GM23338 (cell line): ENCODE measurements at regions not wholly inside any gene's neighbourhood (a gene's known extent, or its start where the extent isn't known, plus 50 kb on each side); places are given as distances from the start of the nearest gene placed in this dataset.

Experiments used
- ATAC-seq: fragments of 200-7000 bp; cut with Tn5 transposase; 3 replicates; pipeline ENCODE4 v1.9.1; 2020
- DNase-seq: peaks from one replicate; pipeline ENCODE4 v3.0.0-alpha.2; 2015; ENCODE audit warnings: low spot score
- H2AFZ ChIP-seq: fragments of 200-600 bp; sonication (generic); 2 replicates; pipeline ENCODE4 v1.8.0; 2016; ENCODE audit warnings: antibody characterized with exemption, mild to moderate bottlenecking, moderate library complexity
- H3F3A ChIP-seq: fragments of 200-600 bp; sonication (generic); replicated peaks from 2 replicates; pipeline ENCODE4 v1.8.0; 2017; ENCODE audit warnings: antibody characterized with exemption, mixed run types, low read depth
- H3K27ac ChIP-seq: fragments of 200-600 bp; sonication (generic); 2 replicates; pipeline ENCODE4 v1.6.1; 2016; ENCODE audit warnings: low read depth
- H3K27me3 ChIP-seq: fragments of 200-600 bp; sonication (generic); 2 replicates; pipeline ENCODE4 v1.8.0; 2016; ENCODE audit warnings: mild to moderate bottlenecking, mixed run types, moderate library complexity; ENCODE audit not compliant: insufficient read depth
- H3K36me3 ChIP-seq: fragments of 200-600 bp; sonication (generic); 2 replicates; pipeline ENCODE4 v1.8.0; 2016; ENCODE audit warnings: mild to moderate bottlenecking; ENCODE audit not compliant: insufficient read depth
- H3K4me1 ChIP-seq: fragments of 200-600 bp; sonication (generic); 2 replicates; pipeline ENCODE4 v1.8.0; 2016; ENCODE audit warnings: mild to moderate bottlenecking, moderate library complexity; ENCODE audit not compliant: insufficient read depth
- H3K4me2 ChIP-seq: fragments of 200-600 bp; sonication (generic); 2 replicates; pipeline ENCODE4 v1.7.1; 2017; ENCODE audit warnings: mixed run types
- H3K4me3 ChIP-seq: fragments of 200-600 bp; sonication (generic); 2 replicates; pipeline ENCODE4 v1.6.1; 2016; ENCODE audit warnings: mixed run types
- H3K79me2 ChIP-seq: fragments of 200-600 bp; sonication (generic); replicated peaks from 2 replicates; pipeline ENCODE4 v1.8.0; 2017; ENCODE audit warnings: mild to moderate bottlenecking; ENCODE audit not compliant: insufficient read depth
- H3K9me2 ChIP-seq: fragments of 200-600 bp; sonication (generic); 2 replicates; pipeline ENCODE4 v1.8.0; 2017; ENCODE audit not compliant: insufficient read depth
- H4K20me1 ChIP-seq: fragments of 200-600 bp; sonication (generic); replicated peaks from 2 replicates; pipeline ENCODE4 v1.8.0; 2017; ENCODE audit warnings: mild to moderate bottlenecking; ENCODE audit not compliant: insufficient read depth
- H3K27ac Mint-ChIP-seq: 2 replicates; pipeline ENCODE4 v1.8.0; 2020; ENCODE audit warnings: inconsistent platforms, mild to moderate bottlenecking, moderate library complexity, mixed read lengths
- H3K27me3 Mint-ChIP-seq: 3 replicates; pipeline ENCODE4 v1.8.0; 2022; ENCODE audit warnings: low read depth, mild to moderate bottlenecking, moderate library complexity, mixed read lengths, inconsistent platforms; ENCODE audit not compliant: insufficient read depth, poor library complexity
- H3K36me3 Mint-ChIP-seq: 3 replicates; pipeline ENCODE4 v1.8.0; 2021; ENCODE audit warnings: low read depth, mild to moderate bottlenecking, inconsistent platforms, moderate library complexity, mixed read lengths
- H3K4me1 Mint-ChIP-seq: 3 replicates; pipeline ENCODE4 v1.8.0; 2020; ENCODE audit warnings: mild to moderate bottlenecking, inconsistent platforms, mixed read lengths
- H3K4me3 Mint-ChIP-seq: 3 replicates; pipeline ENCODE4 v1.8.0; 2021; ENCODE audit warnings: moderate library complexity, mild to moderate bottlenecking, inconsistent platforms, mixed read lengths
- H3K9me3 Mint-ChIP-seq: 3 replicates; pipeline ENCODE4 v1.8.0; 2020; ENCODE audit warnings: moderate library complexity, mild to moderate bottlenecking, inconsistent platforms, mixed read lengths
- CREB1 ChIP-seq: fragments of 250-450 bp; sonication (Bioruptor Pico); IDR thresholded peaks from 2 replicates; pipeline ENCODE4 v1.5.0; 2020; ENCODE audit warnings: low read depth, mild to moderate bottlenecking, moderate library complexity
- CTCF ChIP-seq, 2 experiments: fragments of 200-600 bp in 1 of 2; sonication (generic) in 1 of 2; conservative IDR thresholded peaks; 2 replicates each; pipeline versions ENCODE4 v1.5.1 to v1.6.1; 2016 to 2017; ENCODE audit warnings: antibody characterized with exemption in 2 of 2, low read depth in 2 of 2, mild to moderate bottlenecking in 2 of 2, moderate library complexity in 1 of 2
- EZH2 ChIP-seq: fragments of 200-600 bp; sonication (generic); IDR thresholded peaks from one replicate; pipeline ENCODE4 v1.8.0; 2017; ENCODE audit warnings: antibody characterized with exemption, mild to moderate bottlenecking, low read depth; ENCODE audit not compliant: unreplicated experiment
- EZH2phosphoT487 ChIP-seq: fragments of 200-600 bp; sonication (generic); IDR thresholded peaks from one replicate; pipeline ENCODE4 v1.8.1; 2018; ENCODE audit warnings: antibody characterized with exemption; ENCODE audit not compliant: unreplicated experiment
- JUNB ChIP-seq: IDR thresholded peaks from one replicate; pipeline ENCODE4 v1.6.1; 2016; ENCODE audit warnings: antibody characterized with exemption; ENCODE audit not compliant: unreplicated experiment
- POLR2AphosphoS5 ChIP-seq: IDR thresholded peaks from 2 replicates; pipeline ENCODE4 v1.6.1; 2016; ENCODE audit warnings: antibody characterized with exemption, low read depth
- STAT1 ChIP-seq: IDR thresholded peaks from one replicate; pipeline ENCODE4 v1.6.1; 2016; ENCODE audit warnings: antibody characterized with exemption; ENCODE audit not compliant: unreplicated experiment
- ZNF114 ChIP-seq: fragments of 250-450 bp; sonication (Bioruptor Pico); IDR thresholded peaks from 2 replicates; pipeline ENCODE4 v1.5.0; 2020; ENCODE audit warnings: mild to moderate bottlenecking, moderate library complexity
- TF ChIP-seq, protein P1 (sequence below): fragments of 250-450 bp; sonication (Bioruptor Pico); IDR thresholded peaks from 2 replicates; pipeline ENCODE4 v1.5.0; 2020; ENCODE audit warnings: mild to moderate bottlenecking, moderate library complexity

- DNase-seq: no peak
- Mint-ChIP-seq H3K36me3 (no peaks in the 10 kb centered on the region), H3K9me3 (peaks cover 4% of the 10 kb centered on the region; the same call in 2 of the 3 replicates), H3K27ac (no peak overlapping the region), H3K4me3 (no peak overlapping the region), H3K27me3 (no peaks in the 10 kb centered on the region), H3K4me1 (no peaks in the 10 kb centered on the region)
- no peak overlapping the region for H3K4me3 ChIP-seq
- 0 out of 2 replicates have a peak, but pooled peaks cover 3% of the 10 kb centered on the region for H3K9me2 ChIP-seq
- H3K79me2 ChIP-seq: no peaks in the 10 kb centered on the region
- H3K4me2 ChIP-seq: no peak overlapping the region
- TF ChIP-seq JUNB: no peak
- no peak for TF ChIP-seq CREB1 (CRISPR knock-in tag)
- TF ChIP-seq EZH2phosphoT487: no peak
- TF ChIP-seq CTCF (conservative IDR thresholded peaks at IDR 0.05; ENCODE audit: low read depth in 2 of 2): no peak
- no peak for TF ChIP-seq STAT1
- H3K36me3 ChIP-seq: no peaks in the 10 kb centered on the region; the same call in 1 of the 2 replicates
- no peak overlapping the region for H3K27ac ChIP-seq
- H3F3A ChIP-seq: no peaks in the 10 kb centered on the region
- no peaks in the 10 kb centered on the region for H3K27me3 ChIP-seq
- no peaks in the 10 kb centered on the region for H4K20me1 ChIP-seq
- H3K4me1 ChIP-seq: no peaks in the 10 kb centered on the region
- ATAC-seq: no peak
- no peak overlapping the region for H2AFZ ChIP-seq
These were observed 253.0 kb upstream of the SOX4 start for GRCh38 chr6:21340573-21340972.

- H3K79me2 ChIP-seq: no peaks in the 10 kb centered on the region
- DNase-seq (no peak), ATAC-seq (no peak)
- no peak overlapping the region for H3K27ac Mint-ChIP-seq
- no peaks in the 10 kb centered on the region for H3K27me3 Mint-ChIP-seq
- H3K4me1 ChIP-seq: no peaks in the 10 kb centered on the region
- H3K4me3 ChIP-seq: no peak overlapping the region
- no peak overlapping the region for H3K4me3 Mint-ChIP-seq
- no peak overlapping the region for H3K27ac ChIP-seq
- no peak overlapping the region for H3K4me2 ChIP-seq
- TF ChIP-seq JUNB (no peak), EZH2phosphoT487 (no peak), ZNF114 (no peak), EZH2 (no peak), POLR2AphosphoS5 (no peak), CTCF (conservative IDR thresholded peaks at IDR 0.05; ENCODE audit: low read depth in 2 of 2) (no peak)
- TF ChIP-seq, protein P1, sequence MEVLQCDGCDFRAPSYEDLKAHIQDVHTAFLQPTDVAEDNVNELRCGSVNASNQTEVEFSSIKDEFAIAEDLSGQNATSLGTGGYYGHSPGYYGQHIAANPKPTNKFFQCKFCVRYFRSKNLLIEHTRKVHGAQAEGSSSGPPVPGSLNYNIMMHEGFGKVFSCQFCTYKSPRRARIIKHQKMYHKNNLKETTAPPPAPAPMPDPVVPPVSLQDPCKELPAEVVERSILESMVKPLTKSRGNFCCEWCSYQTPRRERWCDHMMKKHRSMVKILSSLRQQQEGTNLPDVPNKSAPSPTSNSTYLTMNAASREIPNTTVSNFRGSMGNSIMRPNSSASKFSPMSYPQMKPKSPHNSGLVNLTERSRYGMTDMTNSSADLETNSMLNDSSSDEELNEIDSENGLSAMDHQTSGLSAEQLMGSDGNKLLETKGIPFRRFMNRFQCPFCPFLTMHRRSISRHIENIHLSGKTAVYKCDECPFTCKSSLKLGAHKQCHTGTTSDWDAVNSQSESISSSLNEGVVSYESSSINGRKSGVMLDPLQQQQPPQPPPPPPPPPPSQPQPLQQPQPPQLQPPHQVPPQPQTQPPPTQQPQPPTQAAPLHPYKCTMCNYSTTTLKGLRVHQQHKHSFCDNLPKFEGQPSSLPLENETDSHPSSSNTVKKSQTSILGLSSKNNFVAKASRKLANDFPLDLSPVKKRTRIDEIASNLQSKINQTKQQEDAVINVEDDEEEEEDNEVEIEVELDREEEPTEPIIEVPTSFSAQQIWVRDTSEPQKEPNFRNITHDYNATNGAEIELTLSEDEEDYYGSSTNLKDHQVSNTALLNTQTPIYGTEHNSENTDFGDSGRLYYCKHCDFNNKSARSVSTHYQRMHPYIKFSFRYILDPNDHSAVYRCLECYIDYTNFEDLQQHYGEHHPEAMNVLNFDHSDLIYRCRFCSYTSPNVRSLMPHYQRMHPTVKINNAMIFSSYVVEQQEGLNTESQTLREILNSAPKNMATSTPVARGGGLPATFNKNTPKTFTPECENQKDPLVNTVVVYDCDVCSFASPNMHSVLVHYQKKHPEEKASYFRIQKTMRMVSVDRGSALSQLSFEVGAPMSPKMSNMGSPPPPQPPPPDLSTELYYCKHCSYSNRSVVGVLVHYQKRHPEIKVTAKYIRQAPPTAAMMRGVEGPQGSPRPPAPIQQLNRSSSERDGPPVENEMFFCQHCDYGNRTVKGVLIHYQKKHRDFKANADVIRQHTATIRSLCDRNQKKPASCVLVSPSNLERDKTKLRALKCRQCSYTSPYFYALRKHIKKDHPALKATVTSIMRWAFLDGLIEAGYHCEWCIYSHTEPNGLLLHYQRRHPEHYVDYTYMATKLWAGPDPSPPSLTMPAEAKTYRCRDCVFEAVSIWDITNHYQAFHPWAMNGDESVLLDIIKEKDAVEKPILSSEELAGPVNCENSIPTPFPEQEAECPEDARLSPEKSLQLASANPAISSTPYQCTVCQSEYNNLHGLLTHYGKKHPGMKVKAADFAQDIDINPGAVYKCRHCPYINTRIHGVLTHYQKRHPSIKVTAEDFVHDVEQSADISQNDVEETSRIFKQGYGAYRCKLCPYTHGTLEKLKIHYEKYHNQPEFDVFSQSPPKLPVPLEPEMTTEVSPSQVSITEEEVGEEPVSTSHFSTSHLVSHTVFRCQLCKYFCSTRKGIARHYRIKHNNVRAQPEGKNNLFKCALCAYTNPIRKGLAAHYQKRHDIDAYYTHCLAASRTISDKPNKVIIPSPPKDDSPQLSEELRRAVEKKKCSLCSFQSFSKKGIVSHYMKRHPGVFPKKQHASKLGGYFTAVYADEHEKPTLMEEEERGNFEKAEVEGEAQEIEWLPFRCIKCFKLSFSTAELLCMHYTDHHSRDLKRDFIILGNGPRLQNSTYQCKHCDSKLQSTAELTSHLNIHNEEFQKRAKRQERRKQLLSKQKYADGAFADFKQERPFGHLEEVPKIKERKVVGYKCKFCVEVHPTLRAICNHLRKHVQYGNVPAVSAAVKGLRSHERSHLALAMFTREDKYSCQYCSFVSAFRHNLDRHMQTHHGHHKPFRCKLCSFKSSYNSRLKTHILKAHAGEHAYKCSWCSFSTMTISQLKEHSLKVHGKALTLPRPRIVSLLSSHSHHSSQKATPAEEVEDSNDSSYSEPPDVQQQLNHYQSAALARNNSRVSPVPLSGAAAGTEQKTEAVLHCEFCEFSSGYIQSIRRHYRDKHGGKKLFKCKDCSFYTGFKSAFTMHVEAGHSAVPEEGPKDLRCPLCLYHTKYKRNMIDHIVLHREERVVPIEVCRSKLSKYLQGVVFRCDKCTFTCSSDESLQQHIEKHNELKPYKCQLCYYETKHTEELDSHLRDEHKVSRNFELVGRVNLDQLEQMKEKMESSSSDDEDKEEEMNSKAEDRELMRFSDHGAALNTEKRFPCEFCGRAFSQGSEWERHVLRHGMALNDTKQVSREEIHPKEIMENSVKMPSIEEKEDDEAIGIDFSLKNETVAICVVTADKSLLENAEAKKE (CRISPR knock-in tag): no peak
- no peaks in the 10 kb centered on the region; the same call in 1 of the 2 replicates for H3K36me3 ChIP-seq
- H3K27me3 ChIP-seq: no peaks in the 10 kb centered on the region
- peaks cover 4% of the 10 kb centered on the region; the same call in 2 of the 3 replicates for H3K9me3 Mint-ChIP-seq
- no peak overlapping the region for H2AFZ ChIP-seq
- H3K9me2 ChIP-seq: no peaks in the 10 kb centered on the region
- H4K20me1 ChIP-seq: no peaks in the 10 kb centered on the region
- H3F3A ChIP-seq: no peaks in the 10 kb centered on the region
- no peaks in the 10 kb centered on the region for H3K4me1 Mint-ChIP-seq
- no peaks in the 10 kb centered on the region for H3K36me3 Mint-ChIP-seq
These were observed 251.6 kb upstream of the SOX4 start for GRCh38 chr6:21341910-21342309.
